H1 (cell line): ENCODE measurements at regions not wholly inside any gene's neighbourhood (a gene's known extent, or its start where the extent isn't known, plus 50 kb on each side); places are given as distances from the start of the nearest gene placed in this dataset.

Experiments
- CTCF ChIA-PET: fragments of 300-600 bp; sonication (Branson Sonifier 250); formaldehyde crosslinking; loops from one replicate; lab custom pipeline; 2021; ENCODE audit not compliant: partially characterized antibody; lab: Charles Lee
- POLR2A ChIA-PET: fragments of 300-600 bp; sonication (Branson Sonifier 250); formaldehyde crosslinking; loops from one replicate; lab custom pipeline; 2021; ENCODE audit warnings: inconsistent platforms; ENCODE audit not compliant: partially characterized antibody; lab: Charles Lee
- DNase-seq, 2 experiments: peaks; one replicate each; pipeline versions ENCODE4 v3.0.0 to v3.0.0-alpha.2; 2010 to 2022; ENCODE audit warnings: low spot score in 2 of 2, low read depth in 1 of 2, mixed read lengths in 1 of 2
- FAIRE-seq: peaks from 2 replicates; lab custom pipeline; 2011; peaks lifted over from hg19 to GRCh38; lab: Jason Lieb, UNC
- H2AFZ ChIP-seq: 2 replicates; pipeline ENCODE4 v1.8.1; 2012; ENCODE audit warnings: low read length, inconsistent platforms
- H2AK5ac ChIP-seq: 2 replicates; pipeline ENCODE4 v1.6.1; 2013; ENCODE audit warnings: low read depth, low read length
- H2BK120ac ChIP-seq: replicated peaks from 2 replicates; pipeline ENCODE3; 2013; ENCODE audit warnings: low read depth, low read length, inconsistent platforms
- H2BK12ac ChIP-seq: 2 replicates; pipeline ENCODE4 v1.6.1; 2013; ENCODE audit warnings: low read depth, low read length
- H2BK15ac ChIP-seq: 2 replicates; pipeline ENCODE4 v1.6.1; 2013; ENCODE audit warnings: low read length
- H2BK20ac ChIP-seq: 2 replicates; pipeline ENCODE4 v1.6.1; 2013; ENCODE audit warnings: low read length
- H2BK5ac ChIP-seq: 2 replicates; pipeline ENCODE4 v1.6.1; 2013; ENCODE audit warnings: low read depth, low read length
- H3K14ac ChIP-seq: 2 replicates; pipeline ENCODE4 v1.6.1; 2013; ENCODE audit warnings: inconsistent platforms; ENCODE audit not compliant: insufficient read length
- H3K18ac ChIP-seq: 2 replicates; pipeline ENCODE4 v1.6.1; 2013; ENCODE audit warnings: low read length; ENCODE audit errors: extremely low read depth
- H3K23ac ChIP-seq: 2 replicates; pipeline ENCODE4 v1.6.1; 2013; ENCODE audit warnings: inconsistent platforms; ENCODE audit not compliant: insufficient read length
- H3K23me2 ChIP-seq: 2 replicates; pipeline ENCODE4 v1.6.1; 2013; ENCODE audit warnings: low read depth, low read length
- H3K27ac ChIP-seq: 2 replicates; pipeline ENCODE4 v1.6.1; 2011; ENCODE audit warnings: low read depth, low read length, inconsistent platforms
- H3K27me3 ChIP-seq, 4 experiments: replicated peaks in 1 of 4; 1 replicate in 1 of 4; 2 replicates in 3 of 4; pipeline versions ENCODE4 v1.6.1 to v1.8.1; 2011 to 2013; ENCODE audit warnings: low read length in 3 of 4, mild to moderate bottlenecking in 3 of 4, inconsistent platforms in 2 of 4, mixed read lengths in 2 of 4, moderate library complexity in 1 of 4; ENCODE audit not compliant: control insufficient read depth in 3 of 4, insufficient read depth in 3 of 4; ENCODE audit errors: extremely low read depth in 1 of 4
- H3K36me3 ChIP-seq, 4 experiments: 2 replicates each; pipeline versions ENCODE4 v1.6.1 to v1.8.1; 2011 to 2013; ENCODE audit warnings: mild to moderate bottlenecking in 4 of 4, low read length in 3 of 4, moderate library complexity in 2 of 4, control low read depth in 1 of 4, inconsistent platforms in 1 of 4; ENCODE audit not compliant: insufficient read depth in 4 of 4, control insufficient read depth in 2 of 4
- H3K4ac ChIP-seq: replicated peaks from 2 replicates; pipeline ENCODE3; 2013; ENCODE audit warnings: low read length, low read depth, mixed read lengths, inconsistent platforms; ENCODE audit not compliant: insufficient read length
- H3K4me1 ChIP-seq, 4 experiments: replicated peaks in 1 of 4; 1 replicate in 1 of 4; 2 replicates in 3 of 4; pipeline versions ENCODE4 v1.6.1 to v1.8.1; 2011 to 2013; ENCODE audit warnings: low read length in 3 of 4, inconsistent platforms in 2 of 4, mixed read lengths in 1 of 4; ENCODE audit not compliant: insufficient read depth in 4 of 4, control insufficient read depth in 3 of 4
- H3K4me2 ChIP-seq, 2 experiments: 2 replicates each; pipeline versions ENCODE4 v1.6.1 to v1.8.1; 2011 to 2013; ENCODE audit warnings: low read depth in 2 of 2, low read length in 2 of 2, control low read depth in 1 of 2, inconsistent platforms in 1 of 2, mild to moderate bottlenecking in 1 of 2; ENCODE audit not compliant: insufficient read depth in 1 of 2
- H3K4me3 ChIP-seq, 4 experiments: fragments of 200-600, 300-600 bp in 1 of 4; sonication (generic), shearing (Covaris generic), sonication (Bioruptor Twin) in 1 of 4; 2 replicates each; pipeline versions ENCODE4 v1.5.1 to v1.8.1; 2011 to 2016; ENCODE audit warnings: low read length in 4 of 4, low read depth in 3 of 4, control low read depth in 2 of 4, inconsistent platforms in 2 of 4, mild to moderate bottlenecking in 2 of 4, mixed read lengths in 1 of 4, moderate library complexity in 1 of 4; ENCODE audit not compliant: insufficient read depth in 2 of 4; ENCODE audit errors: extremely low read depth in 1 of 4
- H3K56ac ChIP-seq: replicated peaks from 2 replicates; pipeline ENCODE3; 2013; ENCODE audit warnings: low read depth, mild to moderate bottlenecking, mixed read lengths, low read length, inconsistent platforms; ENCODE audit not compliant: insufficient read length
- H3K79me1 ChIP-seq: 2 replicates; pipeline ENCODE4 v1.6.1; 2013; ENCODE audit warnings: low read depth, low read length, control low read depth
- H3K79me2 ChIP-seq, 2 experiments: 2 replicates each; pipeline versions ENCODE4 v1.6.1 to v1.8.1; 2012 to 2013; ENCODE audit warnings: low read length in 2 of 2, mild to moderate bottlenecking in 2 of 2, inconsistent platforms in 1 of 2; ENCODE audit not compliant: insufficient read depth in 2 of 2, control insufficient read depth in 1 of 2
- H3K9ac ChIP-seq, 4 experiments: replicated peaks in 1 of 4; 1 replicate in 1 of 4; 2 replicates in 3 of 4; pipeline versions ENCODE4 v1.6.1 to v1.8.1; 2011 to 2013; ENCODE audit warnings: low read depth in 3 of 4, low read length in 3 of 4, control low read depth in 2 of 4, mild to moderate bottlenecking in 2 of 4, moderate library complexity in 2 of 4, inconsistent platforms in 1 of 4; ENCODE audit errors: extremely low read depth in 1 of 4
- H3K9me3 ChIP-seq, 2 experiments: 2 replicates each; pipeline versions ENCODE4 v1.6.1 to v1.8.1; 2012 to 2013; ENCODE audit warnings: mild to moderate bottlenecking in 2 of 2, moderate library complexity in 2 of 2, control low read depth in 1 of 2, inconsistent platforms in 1 of 2, low read depth in 1 of 2, low read length in 1 of 2, mixed read lengths in 1 of 2; ENCODE audit not compliant: insufficient read depth in 2 of 2
- H4K20me1 ChIP-seq, 2 experiments: replicated peaks in 1 of 2; 2 replicates each; pipeline versions ENCODE3 to v1.8.1; 2011 to 2013; ENCODE audit warnings: inconsistent platforms in 2 of 2, low read length in 2 of 2, mild to moderate bottlenecking in 1 of 2; ENCODE audit not compliant: insufficient read depth in 2 of 2, control insufficient read depth in 1 of 2
- H4K5ac ChIP-seq: 2 replicates; pipeline ENCODE4 v1.6.1; 2013; ENCODE audit warnings: low read length, low read depth, mixed read lengths, inconsistent platforms; ENCODE audit not compliant: insufficient read length
- H4K8ac ChIP-seq: 2 replicates; pipeline ENCODE4 v1.8.0; 2013; ENCODE audit warnings: mild to moderate bottlenecking, moderate library complexity, low read length, inconsistent platforms; ENCODE audit not compliant: insufficient read depth; ENCODE audit errors: extremely low read depth
- H4K91ac ChIP-seq: replicated peaks from 2 replicates; pipeline ENCODE3; 2013; ENCODE audit warnings: low read length, mixed read lengths, inconsistent platforms; ENCODE audit not compliant: insufficient read length
- BRCA1 ChIP-seq: IDR thresholded peaks from 2 replicates; pipeline ENCODE4 v1.6.1; 2012; ENCODE audit warnings: low read depth, low read length, improper control_type of control experiment
- CBX5 ChIP-seq: fragments of 300-800, 300-1000 bp; sonication (generic); IDR thresholded peaks from 2 replicates; pipeline ENCODE4 v1.7.1; 2016; ENCODE audit warnings: antibody characterized with exemption, low read length, low read depth
- FOSL1 ChIP-seq: IDR thresholded peaks from 2 replicates; pipeline ENCODE4 v1.6.1; 2011; ENCODE audit warnings: mild to moderate bottlenecking, low read depth, low read length, moderate library complexity; ENCODE audit not compliant: insufficient read depth
- HDAC6 ChIP-seq: IDR thresholded peaks from one replicate; pipeline ENCODE4 v1.7.1; 2012; ENCODE audit warnings: low read depth, mild to moderate bottlenecking, inconsistent platforms, low read length, moderate library complexity
- JUND ChIP-seq: IDR thresholded peaks from 2 replicates; pipeline ENCODE4 v1.6.1; 2011; ENCODE audit warnings: mild to moderate bottlenecking, improper control_type of control experiment, low read length
- RFX5 ChIP-seq: IDR thresholded peaks from 2 replicates; pipeline ENCODE4 v1.6.1; 2011; ENCODE audit warnings: low read depth, low read length, improper control_type of control experiment, borderline replicate concordance
- SRF ChIP-seq: IDR thresholded peaks from 2 replicates; pipeline ENCODE4 v1.6.1; 2011; ENCODE audit warnings: mild to moderate bottlenecking, low read depth, low read length, moderate library complexity
- WGBS, 2 experiments: shearing (Covaris generic) in 1 of 2; methylation state at CpG; one replicate each; pipeline versions ENCODE4 v1.1.6 to v1.1.7; 2013 to 2015; ENCODE audit warnings: low lambda C conversion rate in 2 of 2, mixed read lengths in 2 of 2, inconsistent platforms in 1 of 2, low coverage in 1 of 2, missing lambda C conversion rate in 1 of 2; ENCODE audit not compliant: insufficient replicate concordance in 2 of 2, insufficient coverage in 1 of 2, insufficient read length in 1 of 2; ENCODE audit errors: extremely low coverage in 1 of 2, missing lambda C conversion rate in 1 of 2; 5-methylcytosine and 5-hydroxymethylcytosine counted together
- TF ChIP-seq, protein P1 (sequence below): IDR thresholded peaks from 2 replicates; pipeline ENCODE4 v1.6.1; 2011; ENCODE audit warnings: low read length, improper control_type of control experiment
- TF ChIP-seq, protein P2 (sequence below): IDR thresholded peaks from 2 replicates; pipeline ENCODE4 v1.6.1; 2012; ENCODE audit warnings: inconsistent platforms
- TF ChIP-seq, protein P3 (sequence below): IDR thresholded peaks from 2 replicates; pipeline ENCODE4 v1.6.1; 2011; ENCODE audit warnings: low read depth, mild to moderate bottlenecking, low read length; ENCODE audit not compliant: insufficient read depth

DNA sequence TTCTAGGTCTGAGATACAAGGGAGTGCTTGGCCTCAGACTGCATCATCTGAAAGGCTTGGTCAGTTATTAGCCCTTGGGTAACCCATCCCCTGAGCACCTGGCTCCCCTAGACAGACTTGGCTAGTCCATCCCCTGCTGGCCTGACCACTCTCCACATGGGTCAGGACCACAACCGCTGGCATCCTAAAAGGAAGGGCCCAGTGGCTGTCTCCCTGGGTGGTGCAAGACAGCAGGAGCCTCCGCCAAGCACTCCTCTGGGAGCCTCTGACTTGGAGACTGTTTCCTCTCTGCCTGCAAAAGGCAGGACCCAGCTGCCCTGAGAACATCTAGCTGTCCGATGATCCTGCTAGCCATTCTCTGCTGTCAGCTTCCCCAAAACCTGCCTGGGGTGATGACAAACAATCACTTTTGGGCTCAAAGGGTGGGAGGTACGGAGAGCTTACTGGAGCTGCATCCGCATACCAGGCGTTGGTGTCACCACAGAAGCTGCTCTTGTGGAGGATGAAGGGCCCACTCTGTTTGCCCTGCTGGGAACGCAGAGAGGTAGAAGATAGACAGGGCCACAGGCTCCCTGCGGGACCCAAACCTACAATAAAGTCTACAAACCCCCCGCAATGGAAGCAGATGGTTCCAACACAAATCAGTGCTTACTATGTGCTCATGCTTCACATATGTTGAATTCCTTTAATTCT, 108.0 kb upstream of the PRR20G start:
- Histone ChIP-seq H3K23ac (no peak overlapping the region), H3K27me3 (no peaks in the 10 kb centered on the region; a peak in 1 of 7 replicates), H3K27ac (no peak overlapping the region), H2AFZ (peak overlapping the region; percentile 24; the same call in 1 of the 2 replicates), H2AK5ac (no peak overlapping the region), H2BK15ac (0 out of 2 replicates have a peak overlapping the region, but pooled peaks have one; percentile 84), H3K4me2 (peak overlapping the region; percentile 43 to 58), H3K4me3 (peak overlapping the region in 2 of 4 experiments; percentile 5 to 40; a peak in 2 of 8 replicates), H4K91ac (no peak overlapping the region), H3K4ac (peak overlapping the region; percentile 61), H3K4me1 (peaks cover 6 to 19% (median 14%) of the 10 kb centered on the region in 4 experiments), H3K79me1 (no peaks in the 10 kb centered on the region), H3K18ac (peak overlapping the region; percentile 53), H3K14ac (no peak overlapping the region), H3K79me2 (no peaks in the 10 kb centered on the region), H2BK12ac (peak overlapping the region; percentile 90), H3K36me3 (no peaks in the 10 kb centered on the region), H2BK120ac (no peak overlapping the region), H2BK5ac (peak overlapping the region; percentile 63; the same call in 1 of the 2 replicates), H3K23me2 (no peaks in the 10 kb centered on the region), H4K8ac (no peak overlapping the region), H3K56ac (no peak overlapping the region), H4K5ac (no peak overlapping the region), H2BK20ac (peak overlapping the region; percentile 86; the same call in 1 of the 2 replicates), H3K9me3 (0 out of 4 replicates have a peak, but pooled peaks cover 0 to 2% of the 10 kb centered on the region in 2 experiments), H4K20me1 (no peaks in the 10 kb centered on the region), H3K9ac (no peak overlapping the region)
- DNase-seq (no peak), FAIRE-seq (no peak)
- CTCF ChIA-PET: interaction anchor here (0.6 to 6.7 kb wide), 4 partner anchors 11 to 891 kb away, joined by 3 to 43 read pairs (median 4); no protein-coding TSS in a partner anchor
- POLR2A ChIA-PET: interaction anchor here (0.8 to 1.2 kb wide), 3 partner anchors 21 to 54 kb away, joined by 3 read pairs; no protein-coding TSS in a partner anchor
- WGBS, 2 experiments: 72% methylated on average over 9 of the region's 9 CpGs; no CpG with 5 or more reads in 1 of the 2 experiments
- TF ChIP-seq SRF (no peak), BRCA1 (no peak), HDAC6 (no peak), RFX5 (no peak), JUND (no peak), FOSL1 (no peak), CBX5 (no peak)
- TF ChIP-seq, protein P1, sequence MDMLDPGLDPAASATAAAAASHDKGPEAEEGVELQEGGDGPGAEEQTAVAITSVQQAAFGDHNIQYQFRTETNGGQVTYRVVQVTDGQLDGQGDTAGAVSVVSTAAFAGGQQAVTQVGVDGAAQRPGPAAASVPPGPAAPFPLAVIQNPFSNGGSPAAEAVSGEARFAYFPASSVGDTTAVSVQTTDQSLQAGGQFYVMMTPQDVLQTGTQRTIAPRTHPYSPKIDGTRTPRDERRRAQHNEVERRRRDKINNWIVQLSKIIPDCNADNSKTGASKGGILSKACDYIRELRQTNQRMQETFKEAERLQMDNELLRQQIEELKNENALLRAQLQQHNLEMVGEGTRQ: no peak
- TF ChIP-seq, protein P2, sequence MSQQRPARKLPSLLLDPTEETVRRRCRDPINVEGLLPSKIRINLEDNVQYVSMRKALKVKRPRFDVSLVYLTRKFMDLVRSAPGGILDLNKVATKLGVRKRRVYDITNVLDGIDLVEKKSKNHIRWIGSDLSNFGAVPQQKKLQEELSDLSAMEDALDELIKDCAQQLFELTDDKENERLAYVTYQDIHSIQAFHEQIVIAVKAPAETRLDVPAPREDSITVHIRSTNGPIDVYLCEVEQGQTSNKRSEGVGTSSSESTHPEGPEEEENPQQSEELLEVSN: no peak
- TF ChIP-seq, protein P3, sequence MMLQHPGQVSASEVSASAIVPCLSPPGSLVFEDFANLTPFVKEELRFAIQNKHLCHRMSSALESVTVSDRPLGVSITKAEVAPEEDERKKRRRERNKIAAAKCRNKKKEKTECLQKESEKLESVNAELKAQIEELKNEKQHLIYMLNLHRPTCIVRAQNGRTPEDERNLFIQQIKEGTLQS: no peak
